Small intestine (tissue), 7 donors: ENCODE measurements at regions not wholly inside any gene's neighbourhood (a gene's known extent, or its start where the extent isn't known, plus 50 kb on each side); places are given as distances from the start of the nearest gene placed in this dataset.
"Not testable (repeated sequence)": the region's sequence is repeated elsewhere in the genome, so short reads cannot be mapped to it uniquely, and the experiment has no call there.

Source experiments
- DNase-seq, 2 donors: peaks; one replicate each; pipeline versions ENCODE4 v3.0.0 to v3.0.0-alpha.2; 2013
- FAIRE-seq: peaks from 2 replicates; lab custom pipeline; 2012; peaks lifted over from hg19 to GRCh38; lab: Jason Lieb, UNC
- H3K27ac ChIP-seq, 3 donors: one replicate each; pipeline ENCODE4 v1.5.1; 2013; ENCODE audit warnings: low read length in 2 of 3, mild to moderate bottlenecking in 2 of 3, control low read depth in 1 of 3, inconsistent platforms in 1 of 3, low read depth in 1 of 3, moderate library complexity in 1 of 3
- H3K27me3 ChIP-seq, 3 donors: one replicate each; pipeline ENCODE4 v1.6.1; 2013; ENCODE audit warnings: low read length in 3 of 3, inconsistent platforms in 1 of 3; ENCODE audit not compliant: control insufficient read depth in 3 of 3, insufficient read depth in 3 of 3
- H3K36me3 ChIP-seq, 3 donors: one replicate each; pipeline ENCODE4 v1.6.1; 2013; ENCODE audit warnings: low read length in 3 of 3, inconsistent platforms in 1 of 3, low read depth in 1 of 3, mild to moderate bottlenecking in 1 of 3, moderate library complexity in 1 of 3; ENCODE audit not compliant: control insufficient read depth in 3 of 3, insufficient read depth in 2 of 3
- H3K4me1 ChIP-seq, 3 donors: one replicate each; pipeline ENCODE4 v1.6.1; 2013; ENCODE audit warnings: low read length in 2 of 3, inconsistent platforms in 1 of 3, low read depth in 1 of 3, mild to moderate bottlenecking in 1 of 3, moderate library complexity in 1 of 3; ENCODE audit not compliant: control insufficient read depth in 3 of 3, insufficient read depth in 2 of 3
- H3K4me3 ChIP-seq, 3 donors: one replicate each; pipeline ENCODE4 v1.5.1; 2013; ENCODE audit warnings: low read length in 3 of 3, control low read depth in 1 of 3, inconsistent platforms in 1 of 3, low read depth in 1 of 3, mild to moderate bottlenecking in 1 of 3, moderate library complexity in 1 of 3
- H3K9me3 ChIP-seq, 2 donors: one replicate each; pipeline ENCODE4 v1.6.1; 2013; ENCODE audit warnings: low read depth in 1 of 2, low read length in 1 of 2; ENCODE audit not compliant: control insufficient read depth in 2 of 2, insufficient read depth in 1 of 2
- WGBS, 3 donors: extraction: QIAGEN DNeasy Blood & Tissue Kit; methylation state at CpG; one replicate each; pipeline ENCODE4 v1.1.7; 2013; 5-methylcytosine and 5-hydroxymethylcytosine counted together
- donor health status: healthy with polysubstance abuse.
- donor health status: control.
- donor health status: control.
- donor health status: Bipolar disorder and iron deficiency.
- donor health status: healthy.

DNA sequence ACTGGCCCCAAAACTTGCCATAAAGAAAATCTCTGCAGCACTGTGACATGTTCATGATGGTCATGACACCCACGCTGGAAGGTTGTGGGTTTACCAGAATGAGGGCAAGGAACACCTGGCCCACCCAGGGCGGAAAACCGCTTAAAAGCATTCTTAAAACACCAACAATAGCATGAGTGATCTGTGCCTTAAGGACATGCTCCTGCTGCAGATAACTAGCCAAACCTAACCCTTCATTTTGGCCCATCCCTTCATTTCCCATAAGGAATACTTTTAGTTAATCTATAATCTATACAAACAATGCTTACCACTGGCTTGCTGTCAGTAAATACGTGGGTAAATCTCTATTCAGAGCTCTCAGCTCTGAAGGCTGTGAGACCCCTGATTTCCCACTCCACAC lies 67.6 kb downstream of the FAM50B start:
- DNase-seq, FAIRE-seq, H3K36me3 ChIP-seq, H3K27ac ChIP-seq, H3K4me3 ChIP-seq, H3K27me3 ChIP-seq: not testable (repeated sequence)
- H3K9me3 ChIP-seq: peaks cover 0 to 10% of the 10 kb centered on the region in 2 donors
- WGBS, 3 donors: 81 to 91% (median 83%) methylated on average over 4 of the region's 4 CpGs
- H3K4me1 ChIP-seq: peaks cover 6 to 25% (median 12%) of the 10 kb centered on the region in 3 donors

DNA sequence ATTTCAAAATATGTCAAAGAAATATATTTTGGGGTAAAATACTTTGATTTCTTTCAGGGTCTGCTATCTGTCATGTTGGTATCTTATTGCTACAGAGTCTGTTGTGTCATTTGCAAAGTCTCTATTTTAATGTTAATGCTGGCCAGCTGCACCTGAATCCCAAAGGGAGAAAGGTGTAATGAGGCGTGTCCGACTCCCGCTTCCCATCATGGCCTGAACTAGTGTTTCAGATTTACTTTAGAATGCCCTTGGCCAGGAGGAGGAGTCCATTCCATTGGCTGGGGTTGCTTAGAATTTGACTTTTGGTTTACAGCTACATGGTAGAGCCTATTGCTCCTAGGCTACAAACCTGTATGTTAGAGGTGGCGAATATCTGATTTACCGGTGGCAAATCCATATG lies 69.3 kb downstream of the FAM50B start:
- WGBS, 3 donors: 94 to 97% (median 96%) methylated on average over 5 of the region's 5 CpGs
- peaks cover 2 to 8% (median 8%) of the 10 kb centered on the region in 3 donors for H3K4me1 ChIP-seq
- FAIRE-seq (no peak), DNase-seq (no peak)
- peaks cover 0 to 10% of the 10 kb centered on the region in 2 donors for H3K9me3 ChIP-seq
- H3K4me3 ChIP-seq: no peak overlapping the region
- no peaks in the 10 kb centered on the region for H3K27me3 ChIP-seq
- no peak overlapping the region for H3K27ac ChIP-seq
- no peaks in the 10 kb centered on the region for H3K36me3 ChIP-seq

DNA sequence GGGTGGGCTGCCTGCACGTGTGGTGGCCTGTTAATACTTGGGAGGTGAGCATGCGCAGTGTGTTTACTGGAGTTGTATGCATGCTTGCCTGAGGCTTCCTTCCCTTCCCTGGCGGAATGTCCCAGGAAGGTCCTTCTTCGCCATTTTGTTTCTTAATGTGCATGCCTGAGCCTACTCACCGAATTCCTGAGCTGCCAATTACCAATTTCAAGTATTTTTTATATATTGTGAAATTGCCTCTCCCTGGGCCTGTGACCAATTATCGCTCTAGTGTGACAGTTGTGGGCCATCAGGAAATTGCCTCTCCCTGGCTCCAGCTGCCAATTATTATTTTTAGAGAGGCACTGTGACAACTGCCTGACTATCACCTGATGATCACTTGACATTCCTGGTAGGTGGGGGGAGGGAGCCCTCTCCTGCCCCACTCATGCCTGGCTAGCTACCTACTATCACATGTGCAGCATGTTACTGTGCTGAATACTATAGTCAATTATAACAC lies 70.0 kb downstream of the FAM50B start:
- H3K36me3 ChIP-seq: no peaks in the 10 kb centered on the region
- H3K9me3 ChIP-seq: peaks cover 0 to 10% of the 10 kb centered on the region in 2 donors
- WGBS, 3 donors: 78 to 97% (median 91%) methylated on average over 6 of the region's 6 CpGs
- DNase-seq (peak in 1 of 2 donors; percentile 35), FAIRE-seq (no peak)
- H3K27ac ChIP-seq: no peak overlapping the region
- H3K27me3 ChIP-seq: no peaks in the 10 kb centered on the region
- peaks cover 0 to 1% (median 1%) of the 10 kb centered on the region in 3 donors for H3K4me1 ChIP-seq
- H3K4me3 ChIP-seq: no peak overlapping the region

DNA sequence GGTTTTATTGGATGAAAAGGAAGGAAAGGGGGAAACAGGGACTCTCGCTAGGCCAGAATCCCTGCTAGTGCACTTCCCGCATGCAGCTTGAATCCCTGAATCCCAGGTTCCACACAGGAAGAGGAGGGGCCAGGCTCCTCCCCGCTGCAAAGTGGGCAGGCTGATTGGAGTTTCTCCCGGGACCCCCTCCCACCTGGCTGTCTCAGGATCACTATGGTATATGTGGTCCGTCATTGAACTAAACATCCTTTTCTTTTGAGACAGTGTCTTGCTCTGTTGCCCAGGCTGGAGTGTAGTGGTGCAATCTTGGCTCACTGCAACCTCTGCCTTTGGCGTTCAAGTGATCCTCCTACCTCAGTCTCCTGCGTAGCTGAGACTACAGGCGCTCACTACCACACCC lies 70.7 kb downstream of the FAM50B start:
- FAIRE-seq (no peak), DNase-seq (no peak)
- no peaks in the 10 kb centered on the region for H3K27me3 ChIP-seq
- H3K36me3 ChIP-seq: no peaks in the 10 kb centered on the region
- H3K27ac ChIP-seq: no peak overlapping the region
- peaks cover 0 to 10% of the 10 kb centered on the region in 2 donors for H3K9me3 ChIP-seq
- 92 to 93% (median 93%) methylated on average over 8 of the region's 8 CpGs for WGBS, 3 donors
- no peaks in the 10 kb centered on the region for H3K4me1 ChIP-seq
- no peak overlapping the region for H3K4me3 ChIP-seq

DNA sequence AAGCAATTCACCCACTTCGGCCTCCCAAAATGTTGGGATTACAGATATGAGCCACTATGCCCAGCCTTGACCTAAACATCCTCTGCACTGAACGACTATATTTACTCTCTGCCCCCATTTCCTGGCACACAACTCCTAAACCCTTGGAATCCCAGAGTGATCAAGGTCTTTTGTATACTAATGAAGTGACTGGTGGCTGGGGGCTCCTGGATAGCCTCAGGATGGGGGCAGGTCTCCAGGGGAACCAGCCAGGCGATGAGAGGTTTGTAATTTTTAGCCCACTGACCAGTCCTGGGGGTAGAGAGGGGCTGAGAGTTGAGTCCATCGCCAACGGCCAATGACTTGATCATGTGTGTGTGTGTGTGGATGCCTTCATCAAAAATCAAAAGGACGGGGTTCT lies 71.1 kb downstream of the FAM50B start:
- Histone ChIP-seq H3K4me3 (no peak overlapping the region), H3K36me3 (no peaks in the 10 kb centered on the region), H3K4me1 (no peaks in the 10 kb centered on the region), H3K9me3 (peaks cover 0 to 7% of the 10 kb centered on the region in 2 donors), H3K27ac (no peak overlapping the region), H3K27me3 (no peaks in the 10 kb centered on the region)
- no peak for DNase-seq
- WGBS, 3 donors: 78 to 90% (median 85%) methylated on average over 6 of the region's 6 CpGs
- FAIRE-seq: no peak

DNA sequence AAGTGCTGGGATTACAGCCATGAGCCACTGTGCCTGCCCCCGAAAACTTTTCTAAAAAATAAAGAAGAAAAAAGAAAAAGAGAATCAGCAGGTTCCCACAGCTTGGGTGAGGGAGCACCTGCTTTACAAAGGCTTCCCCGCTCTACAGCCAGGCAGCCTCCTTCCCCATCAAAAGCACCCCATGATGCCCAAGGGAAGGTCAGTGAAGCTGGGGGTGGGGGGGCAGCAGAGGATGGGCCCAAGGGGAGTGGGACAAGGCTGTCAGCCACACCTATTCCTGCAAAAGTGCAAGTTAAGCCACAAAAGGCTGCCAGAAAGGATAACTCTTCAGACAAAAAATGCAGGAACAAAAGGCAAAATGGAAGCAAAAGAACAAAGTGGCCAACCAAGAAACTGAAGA lies 72.5 kb downstream of the FAM50B start:
- no peak overlapping the region for H3K27ac ChIP-seq
- FAIRE-seq: no peak
- 97 to 100% (median 97%) methylated on average over 2 of the region's 2 CpGs for WGBS, 3 donors

DNA sequence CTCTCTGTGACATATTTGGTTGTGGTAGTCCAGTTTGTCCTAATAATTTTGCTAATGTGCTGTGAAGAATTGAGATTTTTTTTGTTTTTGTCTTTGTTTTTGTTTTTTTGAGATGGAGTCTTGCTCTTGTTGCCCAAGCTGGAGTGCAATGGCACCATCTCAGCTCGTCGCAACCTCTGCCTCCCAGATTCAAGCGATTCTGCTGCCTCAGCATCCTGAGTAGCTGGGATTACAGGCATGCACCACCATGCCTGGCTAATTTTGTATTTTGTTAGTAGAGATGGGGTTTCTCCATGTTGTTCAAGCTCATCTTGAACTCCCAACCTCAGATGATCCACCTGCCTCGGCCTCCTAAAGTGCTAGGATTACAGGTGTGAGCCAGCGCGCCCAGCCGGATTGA lies 73.4 kb downstream of the FAM50B start:
- not testable (repeated sequence) for H3K4me3 ChIP-seq, FAIRE-seq, H3K36me3 ChIP-seq, H3K4me1 ChIP-seq, H3K27ac ChIP-seq, H3K9me3 ChIP-seq, DNase-seq, H3K27me3 ChIP-seq
- 95 to 97% (median 96%) methylated on average over 7 of the region's 7 CpGs for WGBS, 3 donors

More for the DNA sequence above, 72.5 kb downstream of the FAM50B start:
- Histone ChIP-seq H3K4me3 (no peak overlapping the region), H3K4me1 (no peaks in the 10 kb centered on the region), H3K27me3 (no peaks in the 10 kb centered on the region), H3K9me3 (peaks cover 0 to 4% of the 10 kb centered on the region in 2 donors), H3K36me3 (no peaks in the 10 kb centered on the region)
- DNase-seq: no peak

DNA sequence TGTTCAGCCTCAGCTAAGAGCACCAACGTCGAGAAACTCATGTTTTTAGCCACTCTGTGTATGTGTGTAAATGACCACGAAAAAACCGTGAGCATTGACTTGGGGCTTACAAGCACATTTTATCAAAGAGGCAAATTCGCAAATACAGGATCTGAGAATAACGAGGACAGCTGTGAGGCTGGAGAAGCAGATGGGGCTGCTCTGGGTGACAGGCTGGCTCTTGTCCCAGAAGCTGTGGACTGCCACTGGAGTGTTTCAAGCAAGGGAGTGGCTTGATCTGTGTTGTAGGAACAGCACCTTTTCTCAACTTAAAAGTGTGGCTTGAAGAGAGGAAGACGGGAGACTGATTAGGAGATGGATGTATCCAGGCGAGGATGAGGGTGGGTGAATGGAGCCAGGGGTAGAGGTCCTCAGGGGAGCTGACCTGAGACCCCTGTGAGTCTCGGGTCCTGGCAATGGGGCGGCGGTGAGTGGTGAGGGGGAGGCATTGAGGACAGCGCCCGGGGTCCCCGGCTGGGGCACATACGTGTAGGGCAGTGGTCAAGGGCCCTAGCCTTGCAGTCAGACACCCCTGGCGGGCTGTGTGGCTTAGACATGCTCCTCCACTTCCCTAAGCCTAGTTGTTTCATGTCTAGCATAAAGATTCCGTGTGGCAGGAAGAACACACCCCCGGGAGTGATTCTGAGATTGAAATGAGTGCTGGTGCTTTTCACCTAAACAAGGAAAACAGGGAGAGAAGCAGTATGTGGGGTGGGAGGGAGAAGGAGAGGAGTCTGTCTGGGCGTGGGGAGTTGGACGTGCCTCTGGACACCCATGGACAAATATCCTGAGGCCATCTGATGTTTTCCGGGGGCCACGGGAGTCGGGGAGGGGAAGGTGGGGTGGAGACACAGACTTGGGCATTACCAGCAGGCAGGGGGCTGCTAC lies 76.3 kb downstream of the FAM50B start:
- not testable (repeated sequence) for H3K27me3 ChIP-seq, H3K4me3 ChIP-seq, H3K36me3 ChIP-seq, DNase-seq, H3K27ac ChIP-seq, FAIRE-seq, H3K9me3 ChIP-seq, H3K4me1 ChIP-seq
- 63 to 84% (median 77%) methylated on average over 19 to 23 of the region's 23 CpGs for WGBS, 3 donors
